SK-MEL-5 (cell line): ENCODE measurements at regions not wholly inside any gene's neighbourhood (a gene's known extent, or its start where the extent isn't known, plus 50 kb on each side); places are given as distances from the start of the nearest gene placed in this dataset.
A peak's percentile ranks its signal among the peaks of the same experiment; 100 is the strongest.

Experiments used
- DNase-seq: peaks from one replicate; pipeline ENCODE4 v3.0.0-alpha.2; 2016; ENCODE audit warnings: low read depth, low spot score
- in situ Hi-C: cut with HindIII; loops from 2 replicates; pipeline ENCODE4 v1.10.0; 2016; ENCODE audit warnings: low sequenced_read_pairs, high pct_unique_total_duplicates, low pct_unique_long_range_greater_than_20kb

DNA sequence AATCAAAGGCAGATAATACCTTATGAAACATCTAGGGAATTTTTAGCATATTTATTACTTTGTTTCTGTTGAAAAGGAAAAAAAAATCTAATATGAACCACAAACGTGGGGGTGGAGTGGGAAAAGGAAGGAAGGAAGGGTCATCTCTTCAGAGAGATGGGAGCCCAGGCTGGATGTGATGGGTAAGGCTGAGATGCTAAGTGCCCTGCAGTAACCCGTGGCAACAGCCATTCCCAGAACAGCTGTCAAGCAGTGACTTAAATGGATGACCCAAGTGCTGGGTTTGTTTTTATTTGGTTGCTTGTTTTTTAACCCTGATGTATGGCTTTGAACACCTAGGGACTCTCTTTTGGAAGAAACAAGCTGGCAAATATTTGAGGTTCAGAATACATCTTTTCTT is 50.7 kb upstream of the KLF7 start:
- no peak for DNase-seq
- in situ Hi-C loops: no loop called here

DNA sequence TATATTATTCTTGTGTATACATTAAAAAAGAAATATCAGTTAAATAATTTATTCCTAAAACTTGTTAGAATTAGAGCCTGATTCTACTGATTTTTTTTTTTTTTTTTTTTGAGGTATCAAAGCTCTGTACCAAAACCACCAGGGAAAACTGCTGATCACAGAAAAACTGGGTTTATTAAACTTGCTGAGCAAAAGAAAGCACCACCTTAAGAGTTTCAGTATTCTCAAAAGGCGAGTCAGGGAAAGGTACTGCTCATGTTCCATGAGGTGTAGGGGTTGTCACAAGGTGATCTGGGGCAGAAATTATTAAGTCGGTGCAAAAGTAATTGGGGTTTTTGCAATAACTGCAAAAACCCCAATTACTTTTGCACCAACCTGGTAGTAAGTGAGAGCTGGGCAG is 51.7 kb upstream of the KLF7 start:
- in situ Hi-C loops: no loop called here
- DNase-seq: no peak

DNA sequence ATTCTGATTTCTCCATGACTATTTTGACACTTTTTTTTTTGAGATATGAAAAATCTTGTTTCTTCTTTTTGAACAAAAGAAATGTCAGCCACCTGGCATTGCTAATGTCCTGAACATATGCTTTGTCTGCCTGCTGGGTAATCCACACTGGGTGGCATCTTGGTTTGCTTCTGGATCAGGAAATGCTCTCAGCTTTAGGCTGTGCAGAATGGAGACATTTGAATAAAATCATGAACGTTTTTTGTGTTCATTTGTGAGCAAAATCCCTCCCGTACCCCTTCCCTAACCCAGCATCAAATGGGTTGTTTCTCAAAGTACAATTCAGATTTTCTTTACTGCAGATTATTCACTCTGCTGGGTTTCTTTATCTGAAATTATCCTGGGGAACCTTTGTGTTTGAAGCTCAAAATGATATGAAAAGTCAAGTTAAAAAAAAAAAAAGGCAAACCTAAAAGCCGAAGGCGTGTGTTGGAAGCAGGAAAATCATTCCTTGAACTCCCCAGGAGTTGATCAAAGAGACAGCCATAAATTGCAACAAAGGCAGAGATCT is 53.4 kb upstream of the KLF7 start:
- in situ Hi-C loops: no loop called here
- no peak for DNase-seq

DNA sequence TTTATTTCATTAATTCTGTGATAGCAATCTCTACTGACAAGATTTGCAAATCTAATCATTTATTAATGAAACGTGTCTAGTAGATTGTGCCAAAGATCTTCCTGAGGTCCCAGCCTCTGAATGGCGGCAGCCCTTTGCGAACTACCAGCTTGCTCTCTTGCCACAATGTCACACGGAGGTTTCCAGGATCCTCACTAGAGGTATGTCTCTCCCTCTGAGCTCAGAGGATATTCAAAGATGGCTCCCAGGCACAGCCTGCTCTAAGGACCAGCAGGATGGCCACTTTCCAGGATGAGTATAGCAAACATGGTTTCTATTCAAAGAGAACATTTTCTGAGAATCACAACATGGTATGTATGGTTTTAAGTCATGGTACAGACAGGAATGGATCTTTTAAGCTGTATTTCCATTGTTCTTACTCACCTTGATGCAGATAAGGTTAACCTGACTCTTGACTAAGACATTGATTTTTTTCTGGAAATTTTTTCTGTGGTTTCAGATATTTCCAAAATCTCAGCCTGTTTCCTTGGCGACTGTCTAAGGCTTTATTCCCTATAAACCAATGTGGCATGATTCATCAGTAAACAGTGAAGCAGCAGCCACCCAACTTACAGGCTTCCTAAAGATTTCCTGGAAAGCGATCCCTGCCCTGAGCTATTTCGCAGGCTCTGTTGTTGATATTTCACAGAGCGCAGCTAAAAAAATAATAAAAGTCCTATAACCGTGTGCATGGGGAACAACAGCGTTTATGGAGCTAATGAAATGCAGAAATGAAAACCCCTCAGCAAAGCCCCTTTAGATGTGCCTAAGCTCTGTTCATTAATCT is 54.1 kb upstream of the KLF7 start:
- in situ Hi-C loops: no loop called here
- no peak for DNase-seq

DNA sequence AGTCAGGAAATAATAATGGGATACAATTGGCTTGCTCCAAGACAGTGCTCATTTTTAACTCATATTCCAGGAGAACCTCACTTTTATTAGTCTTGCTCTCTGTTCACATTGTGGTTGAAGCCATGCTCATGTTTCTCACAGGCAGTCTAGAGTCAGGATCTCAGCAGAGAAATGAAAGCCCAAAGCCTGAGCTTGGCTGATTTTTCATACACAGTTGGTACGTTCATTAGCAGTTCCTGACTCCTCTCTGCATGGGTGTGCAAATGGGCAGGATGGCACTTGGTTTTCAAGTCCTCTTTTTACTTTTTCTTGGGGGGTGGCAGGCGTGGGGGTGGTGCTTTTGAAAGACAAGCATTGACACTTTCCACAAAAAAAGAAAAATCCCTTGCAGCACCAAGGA is 56.0 kb upstream of the KLF7 start:
- in situ Hi-C loops: no loop called here
- DNase-seq: no peak

DNA sequence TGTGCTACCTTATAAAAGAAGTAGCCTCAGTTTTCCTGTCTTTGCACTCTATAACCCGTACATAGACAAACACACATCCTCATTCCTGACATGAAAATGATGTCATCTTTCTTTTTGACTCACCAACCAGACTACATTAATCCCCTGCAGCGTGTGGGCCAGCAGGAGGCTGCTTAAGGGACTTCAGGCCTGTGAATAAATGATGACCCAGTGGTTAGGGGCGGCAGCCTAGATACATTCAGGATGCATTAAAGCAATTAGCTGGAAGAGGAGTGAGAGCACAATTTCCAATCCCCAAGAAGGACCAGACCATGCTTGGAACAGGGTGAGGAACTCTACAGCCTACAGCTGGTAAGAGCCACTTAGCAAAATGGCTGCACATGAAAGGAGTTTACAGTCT is 57.3 kb upstream of the KLF7 start:
- DNase-seq: no peak
- in situ Hi-C loops: no loop called here

DNA sequence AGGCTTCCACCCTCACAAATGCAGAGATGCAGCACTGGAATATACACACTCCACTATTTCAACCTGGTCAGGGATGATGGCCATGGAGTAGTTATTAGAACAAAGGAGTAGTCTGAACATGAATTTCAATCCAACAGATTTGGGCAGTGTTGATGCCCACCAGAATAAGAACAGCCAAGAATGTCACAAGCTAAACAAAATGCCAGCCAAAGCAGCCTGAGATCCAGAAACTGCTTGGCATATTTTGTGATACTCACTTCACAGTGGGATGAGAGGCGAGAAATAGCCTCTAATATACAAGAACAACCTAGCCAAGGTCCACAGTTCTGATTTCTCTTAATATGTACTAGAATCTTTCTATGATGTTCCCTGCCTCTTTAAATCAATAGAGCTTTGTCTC is 58.6 kb upstream of the KLF7 start:
- in situ Hi-C loops: no loop called here
- no peak for DNase-seq

DNA sequence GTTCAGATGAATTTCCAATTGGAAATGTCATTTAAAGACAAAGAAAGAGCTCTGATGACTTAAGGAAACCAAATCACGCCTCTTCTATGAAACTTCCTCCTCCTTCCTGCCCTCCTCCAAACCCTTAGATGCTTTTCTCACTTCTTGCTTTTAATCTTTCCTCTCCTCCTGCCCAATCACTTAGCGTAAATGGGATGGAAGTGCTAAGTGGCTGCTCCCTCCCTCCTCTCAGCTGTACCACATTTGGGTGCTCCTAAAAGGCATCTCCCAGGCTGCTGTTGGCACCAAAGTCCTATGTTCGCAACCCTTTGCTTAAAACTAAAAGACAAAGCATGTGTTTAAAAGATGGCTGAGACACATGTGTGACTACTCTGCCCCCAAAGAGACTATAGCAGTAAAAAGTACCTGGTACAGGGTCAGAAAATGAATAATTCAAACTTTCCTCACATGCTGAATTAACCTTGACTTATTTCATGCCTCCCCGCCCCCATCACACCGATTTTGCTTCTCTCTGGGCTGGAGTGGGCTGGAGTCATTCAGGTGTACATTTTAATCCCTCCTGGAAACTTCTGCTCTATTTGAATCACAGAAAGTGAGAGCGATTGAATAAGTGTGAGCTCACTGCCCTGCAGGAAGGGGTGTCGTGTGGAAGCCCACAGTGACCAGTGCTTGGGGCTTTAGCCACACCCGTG is 59.2 kb upstream of the KLF7 start:
- DNase-seq: no peak
- in situ Hi-C loops: no loop called here

DNA sequence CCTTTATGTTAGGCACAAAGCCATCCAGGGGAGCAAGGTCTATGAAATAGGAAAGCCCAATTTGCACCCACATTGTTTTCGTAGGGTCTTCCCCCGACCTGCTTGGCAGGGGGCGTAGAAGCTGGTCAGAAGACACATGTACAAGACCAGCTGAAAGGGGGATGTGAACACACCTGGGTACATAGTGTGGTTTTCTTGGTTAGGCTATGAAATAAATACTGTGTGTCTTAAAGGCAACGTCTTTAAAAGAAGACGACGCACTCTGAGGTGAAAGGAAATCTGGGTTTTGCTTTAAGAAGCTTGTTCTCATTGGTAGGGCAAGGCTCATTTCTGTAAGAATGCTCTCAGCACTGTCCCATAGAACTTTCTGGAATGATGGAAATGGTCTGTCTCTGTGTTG is 60.0 kb upstream of the KLF7 start:
- in situ Hi-C loops: no loop called here
- DNase-seq: no peak

DNA sequence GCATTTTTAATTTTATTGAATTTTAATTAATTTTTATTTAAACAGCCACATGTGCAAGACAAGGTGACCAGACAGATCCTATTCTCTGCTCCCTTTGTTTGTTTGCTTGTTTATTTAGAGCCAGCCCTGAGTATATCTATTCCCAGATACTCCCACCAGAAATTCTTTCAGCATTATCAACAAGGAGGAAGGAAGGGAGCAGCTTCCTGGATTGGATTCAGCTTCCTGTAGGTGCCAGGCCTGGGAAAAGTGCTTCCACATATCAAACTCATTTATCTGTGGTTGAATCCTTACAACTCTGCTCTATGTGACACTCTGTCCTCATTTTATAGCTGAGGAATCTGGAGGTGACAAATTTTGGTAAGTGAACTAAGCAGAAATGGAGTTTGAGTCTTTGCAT is 60.5 kb upstream of the KLF7 start:
- no peak for DNase-seq
- in situ Hi-C loops: no loop called here

DNA sequence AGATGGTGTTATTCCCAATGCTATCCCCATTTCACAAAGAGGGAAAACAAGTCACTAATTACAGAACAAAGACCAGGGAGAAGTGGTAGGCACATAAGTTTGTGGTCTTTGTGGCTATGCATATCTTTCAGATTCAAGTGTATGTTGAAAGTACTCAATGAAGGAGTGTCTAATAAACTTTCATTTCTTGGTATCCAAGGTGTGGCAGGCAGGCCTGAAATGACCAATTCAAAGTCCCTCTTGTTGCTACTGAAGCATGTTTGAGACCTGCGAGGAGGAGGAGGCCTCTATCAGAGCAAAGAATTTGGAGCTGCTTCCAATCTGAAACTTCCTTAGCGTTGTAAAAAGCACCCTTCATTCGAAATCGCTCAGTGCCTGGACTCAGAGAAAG is 60.9 kb upstream of the KLF7 start:
- in situ Hi-C loops: no loop called here

DNA sequence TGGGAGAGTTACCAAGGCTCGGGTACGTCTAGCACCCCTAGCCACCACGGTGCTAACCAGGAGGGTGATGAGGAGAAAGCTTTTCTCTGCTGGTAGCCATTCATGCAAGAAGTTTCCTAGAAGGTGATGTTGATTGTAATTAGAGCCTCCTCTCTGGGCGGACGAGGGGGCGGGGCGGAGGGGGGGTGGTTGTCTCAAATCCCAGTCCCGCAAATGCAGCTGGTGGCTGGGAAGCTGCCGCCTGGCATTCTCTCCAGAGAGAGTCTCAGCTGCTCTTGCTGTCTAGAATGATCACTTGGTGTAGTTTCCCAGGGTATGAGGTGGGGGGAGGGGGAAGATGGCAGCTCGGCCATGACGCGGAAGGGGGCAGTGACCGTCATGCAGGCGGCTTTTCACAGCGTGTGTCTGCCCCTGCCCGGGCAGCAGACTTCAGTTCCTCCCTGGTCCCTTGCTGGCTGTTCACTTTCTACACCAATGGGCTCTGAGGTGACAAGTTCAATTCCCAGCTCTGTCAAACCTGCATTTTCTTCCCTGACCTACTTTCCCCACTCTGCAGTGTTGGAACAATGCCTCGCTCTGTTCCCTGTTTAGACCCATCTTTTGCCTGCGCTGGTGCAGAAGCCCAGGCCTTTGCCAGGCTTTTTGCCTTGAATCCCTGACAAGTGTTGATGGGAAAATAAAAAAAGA is 61.5 kb upstream of the KLF7 start:
- in situ Hi-C loops: no loop called here
- DNase-seq: no peak

More for the DNA sequence above, 60.9 kb upstream of the KLF7 start:
- no peak for DNase-seq

DNA sequence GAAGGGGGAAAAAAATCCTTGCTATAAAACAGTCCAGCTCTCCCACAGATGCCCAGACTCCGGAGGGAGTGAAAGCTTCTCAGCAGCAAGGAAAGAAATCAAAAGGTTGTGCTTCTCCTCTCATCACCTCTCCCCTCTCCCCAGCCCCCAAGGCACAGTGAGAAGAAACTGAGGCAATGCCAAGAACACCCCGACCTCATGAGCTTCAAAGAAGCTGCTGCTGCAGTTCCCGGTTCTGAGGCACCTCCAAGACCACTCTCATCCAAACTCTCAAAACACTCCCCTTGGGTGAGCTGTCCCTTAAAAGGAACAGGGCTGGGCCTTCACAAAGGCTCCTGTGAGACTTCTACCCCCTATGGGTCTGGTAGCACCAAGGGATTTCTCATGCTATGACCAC is 62.0 kb upstream of the KLF7 start:
- DNase-seq: no peak
- in situ Hi-C loops: no loop called here

DNA sequence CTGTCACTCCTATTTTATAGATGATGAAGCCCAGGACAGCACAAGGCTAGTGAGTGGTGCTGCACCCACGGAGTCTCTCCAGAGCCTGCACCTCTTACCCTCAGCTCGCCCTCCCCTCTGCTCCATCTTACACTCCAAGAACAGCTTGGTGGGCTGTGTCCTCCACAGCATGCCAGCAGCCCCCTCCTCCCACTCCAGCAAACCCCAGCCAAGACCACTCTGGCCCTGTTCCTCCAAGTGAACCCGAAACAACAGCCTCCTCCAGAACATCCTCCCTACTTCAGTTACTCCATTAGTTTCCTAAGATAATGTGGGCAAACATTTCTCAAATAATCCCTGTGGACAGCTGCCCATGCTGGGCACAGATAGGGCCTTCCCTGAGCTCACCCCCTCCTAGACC is 62.7 kb upstream of the KLF7 start:
- in situ Hi-C loops: no loop called here
- no peak for DNase-seq

DNA sequence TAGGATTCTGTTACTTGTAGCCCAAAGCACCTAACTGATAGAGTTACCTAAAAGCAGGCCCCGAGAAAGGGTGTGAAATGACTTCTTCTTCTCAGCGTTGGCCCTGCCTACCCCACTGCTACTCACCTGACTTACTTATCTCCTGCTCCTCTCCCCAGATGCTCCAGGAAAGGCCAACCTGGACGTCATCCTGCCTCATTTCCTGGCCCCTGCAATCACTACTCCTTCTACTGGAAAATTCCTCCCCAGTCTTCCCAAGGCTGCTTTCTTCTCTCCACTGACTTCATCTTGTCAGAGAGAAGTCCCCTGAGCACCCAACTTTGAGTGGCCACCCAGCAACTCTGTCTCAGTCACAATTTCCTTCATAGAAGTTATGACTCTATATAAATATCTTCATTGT is 63.4 kb upstream of the KLF7 start:
- in situ Hi-C loops: no loop called here
- DNase-seq: no peak

DNA sequence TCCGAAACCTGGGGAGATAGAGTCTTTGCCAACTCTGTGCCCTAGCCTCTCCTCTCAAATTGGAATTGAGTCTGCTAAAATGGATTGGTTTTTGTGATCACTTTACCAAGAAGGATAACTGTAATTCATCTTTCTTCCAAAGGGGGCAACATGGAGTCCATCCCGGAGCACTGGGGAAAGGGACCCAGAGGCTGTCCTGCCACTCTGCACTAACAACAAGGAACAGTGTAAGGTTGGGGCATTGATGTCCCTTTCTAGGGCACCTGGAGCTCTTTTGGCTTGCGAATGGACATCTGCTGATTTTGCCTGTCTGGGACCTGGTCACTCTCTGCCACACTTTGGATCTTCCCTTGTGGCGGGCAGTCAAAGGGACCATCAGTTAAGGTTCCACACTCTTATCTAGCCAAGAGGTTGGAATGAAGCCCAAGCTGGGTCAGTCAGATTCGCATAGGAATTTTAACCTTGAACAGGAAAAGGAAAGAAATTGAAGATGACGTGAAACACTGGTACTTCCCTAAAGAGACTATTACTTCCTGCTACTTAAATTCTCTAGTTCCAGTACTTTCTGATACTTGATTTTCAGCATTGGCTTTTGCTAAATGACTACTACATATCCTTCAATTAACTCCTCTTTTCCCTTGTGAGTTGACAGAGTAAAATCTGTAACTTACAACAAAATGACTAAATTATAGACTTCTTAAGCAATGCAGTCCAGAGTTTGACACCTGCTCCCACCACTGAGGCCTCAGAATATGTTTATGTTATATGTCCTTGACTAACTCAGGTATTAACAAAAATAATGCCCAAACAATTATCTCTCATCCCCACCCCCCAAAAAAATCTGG is 64.7 kb upstream of the KLF7 start:
- in situ Hi-C loops: no loop called here
- peak; percentile 59 for DNase-seq

DNA sequence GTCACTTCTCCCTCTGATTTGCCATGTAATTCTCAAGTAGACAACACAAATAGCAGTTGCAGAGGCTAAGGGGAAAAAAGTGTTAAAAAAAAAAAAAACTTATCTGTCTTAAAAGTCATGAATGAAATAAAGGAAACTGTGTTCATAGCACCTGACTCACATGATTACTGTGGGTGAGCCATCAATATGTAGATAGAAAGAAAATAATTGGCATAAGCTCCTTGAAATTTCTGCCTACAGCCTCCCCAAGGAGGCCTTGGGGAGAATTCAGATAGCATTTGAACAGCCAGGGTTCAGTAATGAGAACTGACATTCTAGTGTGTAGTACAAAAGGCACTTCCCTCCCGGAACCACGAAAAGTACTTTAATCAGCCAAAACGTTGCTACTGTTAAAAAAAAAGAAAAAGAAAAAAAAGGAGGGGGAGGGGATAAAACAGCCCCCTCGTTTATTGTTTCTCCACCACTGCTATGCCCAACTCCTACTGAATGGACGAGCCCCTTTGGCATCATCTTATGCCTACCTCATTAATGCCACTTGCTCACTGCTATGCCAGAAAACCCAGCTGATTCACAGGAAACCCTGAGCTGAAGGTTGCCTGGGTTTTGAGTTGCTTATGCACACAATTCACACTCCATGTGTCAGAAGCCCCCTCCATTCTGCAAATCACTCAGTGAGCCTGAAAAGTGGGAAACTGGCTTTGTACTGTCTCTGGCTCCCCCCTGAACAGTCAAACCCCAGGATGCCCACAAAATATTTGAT is 65.5 kb upstream of the KLF7 start:
- in situ Hi-C loops: no loop called here
- DNase-seq: no peak
